NB4 (cell line): ENCODE measurements at regions not wholly inside any gene's neighbourhood (a gene's known extent, or its start where the extent isn't known, plus 50 kb on each side); places are given as distances from the start of the nearest gene placed in this dataset.

Source experiments
- MYC ChIP-seq: IDR thresholded peaks from 2 replicates; pipeline ENCODE4 v1.6.1; 2011; ENCODE audit warnings: low read depth, low read length
- POLR2A ChIP-seq: IDR thresholded peaks from 2 replicates; pipeline ENCODE4 v1.6.1; 2011; ENCODE audit warnings: mild to moderate bottlenecking; ENCODE audit not compliant: insufficient read length; ENCODE audit errors: extremely low read depth
- TF ChIP-seq, protein P1 (sequence below): IDR thresholded peaks from one replicate; pipeline ENCODE4 v1.5.1; 2012; ENCODE audit warnings: low read depth, low read length
- TF ChIP-seq, protein P2 (sequence below): IDR thresholded peaks from 2 replicates; pipeline ENCODE4 v1.6.1; 2011; ENCODE audit warnings: low read depth, low read length

DNA sequence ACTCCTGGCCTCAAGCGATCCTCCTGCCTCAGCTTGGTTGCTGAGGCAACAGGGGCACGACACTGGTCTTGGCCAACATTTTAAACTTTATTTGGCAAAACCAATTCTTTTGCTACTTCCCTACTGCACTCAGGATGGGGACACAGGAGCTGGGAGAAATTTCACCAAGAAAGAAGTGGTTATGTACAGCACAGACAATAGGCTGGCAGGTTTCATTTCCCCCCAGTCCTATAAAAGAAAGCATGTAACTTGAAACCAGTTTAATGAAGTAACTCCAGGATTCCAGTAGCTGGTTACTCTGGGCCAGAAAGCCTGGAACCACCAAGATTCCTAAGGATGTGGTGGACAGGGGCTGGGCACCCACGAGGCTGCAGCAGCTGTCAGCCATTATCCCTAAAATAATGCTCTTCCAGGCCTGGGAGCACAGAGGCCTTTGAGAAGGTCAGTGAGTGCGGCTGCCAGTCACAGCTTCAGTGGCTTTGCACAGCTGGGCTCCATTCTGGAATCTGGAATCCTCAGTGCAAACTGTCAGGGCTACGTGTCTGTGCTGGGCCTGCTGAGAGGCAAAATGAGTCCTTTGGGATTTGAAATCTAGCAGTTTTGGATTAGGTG is 142.3 kb upstream of the ITGA6 start:
- TF ChIP-seq, protein P1, sequence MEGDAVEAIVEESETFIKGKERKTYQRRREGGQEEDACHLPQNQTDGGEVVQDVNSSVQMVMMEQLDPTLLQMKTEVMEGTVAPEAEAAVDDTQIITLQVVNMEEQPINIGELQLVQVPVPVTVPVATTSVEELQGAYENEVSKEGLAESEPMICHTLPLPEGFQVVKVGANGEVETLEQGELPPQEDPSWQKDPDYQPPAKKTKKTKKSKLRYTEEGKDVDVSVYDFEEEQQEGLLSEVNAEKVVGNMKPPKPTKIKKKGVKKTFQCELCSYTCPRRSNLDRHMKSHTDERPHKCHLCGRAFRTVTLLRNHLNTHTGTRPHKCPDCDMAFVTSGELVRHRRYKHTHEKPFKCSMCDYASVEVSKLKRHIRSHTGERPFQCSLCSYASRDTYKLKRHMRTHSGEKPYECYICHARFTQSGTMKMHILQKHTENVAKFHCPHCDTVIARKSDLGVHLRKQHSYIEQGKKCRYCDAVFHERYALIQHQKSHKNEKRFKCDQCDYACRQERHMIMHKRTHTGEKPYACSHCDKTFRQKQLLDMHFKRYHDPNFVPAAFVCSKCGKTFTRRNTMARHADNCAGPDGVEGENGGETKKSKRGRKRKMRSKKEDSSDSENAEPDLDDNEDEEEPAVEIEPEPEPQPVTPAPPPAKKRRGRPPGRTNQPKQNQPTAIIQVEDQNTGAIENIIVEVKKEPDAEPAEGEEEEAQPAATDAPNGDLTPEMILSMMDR, result no peak
- no peak for TF ChIP-seq POLR2A
- TF ChIP-seq, protein P2, sequence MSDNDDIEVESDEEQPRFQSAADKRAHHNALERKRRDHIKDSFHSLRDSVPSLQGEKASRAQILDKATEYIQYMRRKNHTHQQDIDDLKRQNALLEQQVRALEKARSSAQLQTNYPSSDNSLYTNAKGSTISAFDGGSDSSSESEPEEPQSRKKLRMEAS, result no peak
- TF ChIP-seq MYC, result no peak
